Body of pancreas (tissue), 4 donors: ENCODE measurements at regions not wholly inside any gene's neighbourhood (a gene's known extent, or its start where the extent isn't known, plus 50 kb on each side); places are given as distances from the start of the nearest gene placed in this dataset.

Experiments used
- CTCF ChIP-seq, 7 experiments: fragments of 450-650 bp in 4 of 7; fragments of 200-600 bp in 3 of 7; sonication (generic) in 3 of 7; IDR thresholded peaks; one replicate each; pipeline ENCODE4 v1.5.1; 2016 to 2019; ENCODE audit warnings: antibody characterized with exemption in 7 of 7
- POLR2A ChIP-seq, 3 donors: fragments of 450-650 bp; IDR thresholded peaks; one replicate each; pipeline ENCODE4 v1.6.1; 2016; ENCODE audit warnings: antibody characterized with exemption in 3 of 3, mild to moderate bottlenecking in 2 of 3

- TF ChIP-seq CTCF (IDR thresholded peaks at IDR 0.05) (no peak), POLR2A (IDR thresholded peaks at IDR 0.05) (no peak)
Observed at GRCh38 chr1:194698908-194699318, 1512.5 kb upstream of the B3GALT2 start.
